Nucleus accumbens (tissue), 56 donors: ENCODE measurements at regions not wholly inside any gene's neighbourhood (a gene's known extent, or its start where the extent isn't known, plus 50 kb on each side); places are given as distances from the start of the nearest gene placed in this dataset.

ENCODE experiments used
- DNase-seq, 56 donors: peaks; one replicate each; lab custom pipeline; 2025; lab: John Stamatoyannopoulos, UW

DNA sequence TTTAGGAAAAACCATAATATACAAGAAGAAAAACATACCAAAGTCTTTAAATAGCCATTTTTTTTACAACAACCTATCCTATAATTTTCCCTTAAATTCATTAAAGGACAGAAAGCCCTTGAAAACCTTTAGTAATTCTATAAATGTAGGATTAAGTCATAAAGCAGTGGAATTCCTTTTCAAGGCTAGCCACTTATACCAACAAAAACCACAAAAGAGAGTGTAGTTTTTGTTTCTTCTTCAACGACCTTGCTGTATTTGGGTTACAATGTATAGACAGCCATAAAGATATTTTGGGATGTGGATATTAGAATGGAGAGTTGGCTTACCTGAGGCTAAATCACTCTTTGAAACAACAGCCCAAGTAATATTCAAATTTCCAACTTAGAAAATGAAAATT, 296.6 kb upstream of the CDIN1 start:
- DNase-seq = no peak

DNA sequence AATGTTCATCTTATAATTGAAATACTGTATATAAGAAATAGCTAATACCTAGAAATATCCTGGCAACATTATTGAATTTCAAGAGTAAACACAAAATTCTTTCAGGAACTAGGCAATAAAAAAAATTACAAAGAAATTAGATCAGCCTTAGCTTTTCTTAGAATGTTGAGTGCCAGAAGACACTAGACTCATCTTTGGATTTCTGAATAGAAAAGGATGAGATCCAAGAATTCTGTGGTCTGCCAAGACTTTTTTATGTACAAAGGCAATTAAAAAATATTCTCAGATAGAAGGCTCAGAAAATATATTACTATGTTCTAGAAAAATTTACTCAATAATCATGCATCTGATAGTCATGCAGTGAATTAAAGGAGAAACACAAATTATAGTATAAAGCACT, 294.5 kb upstream of the CDIN1 start:
- no peak for DNase-seq

- no peak for DNase-seq
Measured at GRCh38 chr15:36291501-36291900, 287.9 kb upstream of the CDIN1 start.

DNA sequence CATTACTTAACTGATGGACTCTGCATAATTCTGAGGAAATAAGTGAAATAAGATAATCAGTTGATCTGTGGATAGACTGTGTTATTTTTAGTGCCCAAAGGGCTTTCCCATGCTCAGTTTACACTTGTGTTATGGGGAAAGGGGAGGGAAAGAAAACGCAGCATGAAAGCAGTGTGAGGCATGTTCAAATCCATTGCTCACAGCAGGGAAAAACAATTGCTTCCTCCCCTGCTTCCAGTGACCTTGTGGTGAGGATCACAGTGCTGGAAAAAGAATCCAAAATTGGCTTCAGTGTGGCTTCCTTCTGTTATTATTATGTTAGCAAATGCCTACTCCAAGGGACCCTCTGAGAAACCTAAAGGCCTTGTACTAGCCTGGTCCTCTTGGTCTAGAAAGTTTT, 285.1 kb upstream of the CDIN1 start:
- DNase-seq = no peak

DNA sequence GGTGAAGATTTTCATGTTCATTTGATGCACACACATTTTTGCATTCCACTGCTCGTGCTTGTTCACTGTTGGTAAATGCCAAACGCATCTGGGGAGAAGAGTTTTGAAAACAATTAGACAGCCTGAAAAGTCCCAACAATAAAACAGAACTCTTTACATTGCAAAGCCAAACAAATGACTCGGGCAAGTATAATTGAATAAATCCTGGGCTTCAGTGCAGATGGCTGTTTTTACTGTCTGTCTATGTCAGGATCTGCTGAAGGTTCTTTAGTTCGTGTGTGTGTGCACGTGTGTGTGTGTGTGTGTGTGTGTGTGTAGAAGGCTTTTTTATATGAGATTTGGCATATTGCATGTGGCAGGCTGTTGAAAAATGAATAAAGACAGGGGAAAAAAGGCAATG, 277.5 kb upstream of the CDIN1 start:
- no peak for DNase-seq

DNA sequence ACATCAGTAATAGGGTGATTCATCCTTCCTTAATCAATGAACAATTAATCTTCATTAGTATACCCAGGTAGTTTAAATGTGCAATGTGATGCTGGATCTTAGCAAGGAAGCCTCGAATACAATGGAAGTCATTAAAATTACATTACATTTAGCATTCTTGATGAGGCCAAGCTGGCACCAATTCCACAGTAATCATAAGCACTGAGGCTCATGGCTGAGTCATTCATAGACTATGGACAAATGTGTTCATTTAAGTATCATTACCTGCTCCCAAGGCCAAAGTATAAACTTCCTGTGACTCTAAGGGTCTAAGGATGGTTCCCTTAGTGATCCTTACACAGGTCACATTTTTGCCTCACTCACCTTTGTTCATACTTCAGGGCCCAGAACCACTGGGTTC, 266.4 kb upstream of the CDIN1 start:
- no peak for DNase-seq

- no peak for DNase-seq
Measured at GRCh38 chr15:36313736-36314280, 265.6 kb upstream of the CDIN1 start.

GRCh38 chr15:36315649-36316048, 263.8 kb upstream of the CDIN1 start:
- DNase-seq = no peak

GRCh38 chr15:36323615-36324014, 255.8 kb upstream of the CDIN1 start:
- DNase-seq = no peak

DNA sequence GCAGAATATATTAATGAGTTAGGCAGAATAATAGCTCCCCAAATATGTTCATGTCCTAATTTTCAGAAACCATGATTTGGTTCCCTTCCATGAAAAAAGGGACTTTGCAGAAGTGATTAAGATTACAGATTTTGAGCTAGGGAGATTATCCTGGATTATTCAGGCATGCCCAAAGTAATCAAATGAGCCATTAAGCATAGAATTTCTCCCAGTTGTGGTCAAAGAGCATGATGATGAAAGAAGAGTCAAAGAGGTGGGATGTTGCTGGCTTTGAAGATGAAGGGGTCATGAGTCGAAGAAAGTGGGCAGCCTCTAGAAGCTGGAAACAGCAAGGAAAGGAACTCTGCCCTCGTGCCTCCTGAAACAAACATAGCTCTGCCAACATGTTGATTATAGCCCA, 254.2 kb upstream of the CDIN1 start:
- DNase-seq = no peak

DNA sequence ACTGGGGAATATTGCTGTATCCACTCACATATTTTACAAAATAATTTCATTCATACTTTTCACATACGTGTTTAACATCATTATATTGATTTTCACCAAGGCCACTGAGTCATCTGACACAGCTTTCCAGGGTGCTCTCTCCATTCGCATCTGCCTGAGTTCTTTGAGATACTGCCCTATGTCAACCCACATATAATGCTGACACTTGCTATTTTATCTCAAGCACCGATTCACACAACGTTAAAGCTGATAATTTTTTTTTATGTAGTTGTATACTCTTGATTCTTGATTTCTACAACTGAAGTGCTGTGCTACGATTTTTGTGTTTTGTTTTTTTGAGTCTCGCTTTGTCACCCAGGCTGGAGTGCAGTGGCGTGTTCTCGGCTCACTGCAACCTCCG, 249.8 kb upstream of the CDIN1 start:
- DNase-seq = no peak

GRCh38 chr15:36330598-36330997, 248.8 kb upstream of the CDIN1 start:
- no peak for DNase-seq

DNA sequence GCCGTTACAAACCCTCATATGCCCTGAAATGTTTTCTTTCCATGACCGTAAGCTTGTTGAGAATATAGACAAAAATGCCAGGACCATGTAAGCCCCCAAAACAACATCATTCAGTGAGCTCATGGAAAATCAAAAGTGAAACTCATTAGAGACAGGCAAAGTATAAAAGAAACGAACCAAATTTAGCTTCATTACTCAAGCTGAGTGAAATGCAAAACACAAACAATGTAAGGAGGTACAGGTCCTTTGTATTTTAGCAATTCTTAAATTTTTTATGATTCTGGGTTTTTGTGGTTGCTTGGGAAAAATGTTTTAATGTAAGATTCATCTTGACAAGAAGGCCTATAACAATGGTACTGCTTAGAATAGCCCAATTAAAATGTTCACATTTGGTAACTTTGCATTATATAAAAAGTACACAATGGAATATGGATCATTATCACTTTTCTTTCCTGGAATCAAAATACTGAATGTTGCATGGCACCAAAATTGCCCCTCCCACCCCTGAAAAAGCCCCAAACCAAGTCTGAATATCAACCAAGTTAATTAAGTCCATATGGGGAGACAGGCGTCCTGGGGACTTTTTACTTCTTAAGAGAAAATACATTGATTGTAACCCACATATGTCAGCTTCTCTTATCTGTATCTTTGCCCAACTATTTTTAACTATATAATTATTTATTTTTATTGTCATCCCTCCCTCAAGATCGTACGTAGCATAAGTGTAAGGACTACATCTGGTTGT, 247.7 kb upstream of the CDIN1 start:
- no peak for DNase-seq

DNA sequence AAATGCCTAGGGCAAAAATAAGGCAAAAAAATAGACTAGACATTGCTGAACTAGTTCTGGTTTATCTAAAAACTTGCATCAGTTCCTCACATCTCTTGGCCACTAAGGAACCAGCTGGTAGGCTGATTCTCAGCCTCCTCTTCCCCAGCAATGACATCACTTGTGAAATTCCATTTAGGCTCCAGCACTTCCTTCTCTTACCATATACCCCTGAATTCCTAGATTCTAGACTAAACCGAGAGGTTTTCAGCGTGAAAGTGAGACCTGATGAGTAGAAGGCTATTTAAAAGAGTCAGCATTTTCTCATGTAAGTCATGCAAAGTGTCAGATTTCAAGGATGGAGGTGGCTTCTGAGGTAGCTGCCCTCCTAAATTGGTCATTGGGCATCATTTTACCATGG, 247.1 kb upstream of the CDIN1 start:
- no peak for DNase-seq

- DNase-seq = no peak
Measured at GRCh38 chr15:36332896-36333295, 246.5 kb upstream of the CDIN1 start.

- no peak for DNase-seq
Measured at GRCh38 chr15:36334059-36334458, 245.4 kb upstream of the CDIN1 start.

GRCh38 chr15:36335224-36335623, 244.2 kb upstream of the CDIN1 start:
- no peak for DNase-seq

DNA sequence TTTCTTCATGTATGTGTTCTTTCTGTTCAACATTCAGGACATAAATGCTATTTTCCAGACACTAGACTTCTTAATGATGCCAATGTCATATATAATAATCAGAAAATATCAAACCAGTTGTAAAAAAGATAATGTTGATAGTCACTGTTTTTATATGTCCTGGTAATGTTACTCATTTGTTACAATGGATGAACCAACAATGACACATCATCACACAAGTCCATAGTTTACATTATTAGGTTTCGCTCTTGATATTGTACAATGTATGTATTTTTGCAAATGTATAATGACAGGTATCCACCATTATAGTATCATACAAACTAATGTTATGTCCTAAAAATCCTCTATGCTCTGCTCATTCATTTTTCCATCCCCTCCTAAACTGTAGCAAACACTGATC, 243.8 kb upstream of the CDIN1 start:
- no peak for DNase-seq

GRCh38 chr15:36344887-36345286, 234.5 kb upstream of the CDIN1 start:
- DNase-seq = no peak

- DNase-seq = no peak
Measured at GRCh38 chr15:36347272-36347858, 232.1 kb upstream of the CDIN1 start.

GRCh38 chr15:36356466-36356865, 223.0 kb upstream of the CDIN1 start:
- no peak for DNase-seq

GRCh38 chr15:36356978-36357601, 222.3 kb upstream of the CDIN1 start:
- peak in 11 of 56 donors; percentile 1 to 30 (median 5) for DNase-seq
